ENCODE measurements at regions not wholly inside any gene's neighbourhood (a gene's known extent, or its start where the extent isn't known, plus 50 kb on each side); places are given as distances from the start of the nearest gene placed in this dataset.

- H3K4me1 ChIP-seq (ENCODE audit: low read length), result no peaks in the 10 kb centered on the region
- no peaks in the 10 kb centered on the region for H3K36me3 ChIP-seq (replicated peaks; ENCODE audit: insufficient read depth, low read length)
- no peaks in the 10 kb centered on the region for H3K79me2 ChIP-seq (ENCODE audit: low read length)
- no peaks in the 10 kb centered on the region for H4K20me1 ChIP-seq (ENCODE audit: insufficient read depth, low read length)
- no peaks in the 10 kb centered on the region for H3K9me3 ChIP-seq (replicated peaks; ENCODE audit: insufficient read depth, low read length)
- H3F3A ChIP-seq (ENCODE audit: insufficient read depth, low read length), result no peaks in the 10 kb centered on the region
- H3K27me3 ChIP-seq (replicated peaks; ENCODE audit: insufficient read depth, low read length), result peaks cover 58% of the 10 kb centered on the region
- H3K27ac ChIP-seq (ENCODE audit: low read length), result no peak overlapping the region
- no peak overlapping the region for H3K4me3 ChIP-seq (ENCODE audit: low read length)
- H3K4me2 ChIP-seq (ENCODE audit: low read depth, low read length), result no peak overlapping the region
- no peak for DNase-seq
- no peak overlapping the region for H2AFZ ChIP-seq (ENCODE audit: low read length)
- H3K9me2 ChIP-seq (replicated peaks; ENCODE audit: insufficient read depth, low read length), result no peaks in the 10 kb centered on the region
- no peak overlapping the region for H3K9ac ChIP-seq (ENCODE audit: low read length)
- TF ChIP-seq, protein P1, sequence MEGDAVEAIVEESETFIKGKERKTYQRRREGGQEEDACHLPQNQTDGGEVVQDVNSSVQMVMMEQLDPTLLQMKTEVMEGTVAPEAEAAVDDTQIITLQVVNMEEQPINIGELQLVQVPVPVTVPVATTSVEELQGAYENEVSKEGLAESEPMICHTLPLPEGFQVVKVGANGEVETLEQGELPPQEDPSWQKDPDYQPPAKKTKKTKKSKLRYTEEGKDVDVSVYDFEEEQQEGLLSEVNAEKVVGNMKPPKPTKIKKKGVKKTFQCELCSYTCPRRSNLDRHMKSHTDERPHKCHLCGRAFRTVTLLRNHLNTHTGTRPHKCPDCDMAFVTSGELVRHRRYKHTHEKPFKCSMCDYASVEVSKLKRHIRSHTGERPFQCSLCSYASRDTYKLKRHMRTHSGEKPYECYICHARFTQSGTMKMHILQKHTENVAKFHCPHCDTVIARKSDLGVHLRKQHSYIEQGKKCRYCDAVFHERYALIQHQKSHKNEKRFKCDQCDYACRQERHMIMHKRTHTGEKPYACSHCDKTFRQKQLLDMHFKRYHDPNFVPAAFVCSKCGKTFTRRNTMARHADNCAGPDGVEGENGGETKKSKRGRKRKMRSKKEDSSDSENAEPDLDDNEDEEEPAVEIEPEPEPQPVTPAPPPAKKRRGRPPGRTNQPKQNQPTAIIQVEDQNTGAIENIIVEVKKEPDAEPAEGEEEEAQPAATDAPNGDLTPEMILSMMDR (IDR thresholded peaks at IDR 0.05; ENCODE audit: low read length), result no peak
- TF ChIP-seq EZH2phosphoT487 (IDR thresholded peaks at IDR 0.05; ENCODE audit: low read length), result no peak
- TF ChIP-seq EZH2 (optimal IDR thresholded peaks at IDR 0.05; ENCODE audit: low read depth, low read length), result no peak
Observed at GRCh38 chr19:32164384-32164992, 180.9 kb upstream of the ZNF507 start.

DNA sequence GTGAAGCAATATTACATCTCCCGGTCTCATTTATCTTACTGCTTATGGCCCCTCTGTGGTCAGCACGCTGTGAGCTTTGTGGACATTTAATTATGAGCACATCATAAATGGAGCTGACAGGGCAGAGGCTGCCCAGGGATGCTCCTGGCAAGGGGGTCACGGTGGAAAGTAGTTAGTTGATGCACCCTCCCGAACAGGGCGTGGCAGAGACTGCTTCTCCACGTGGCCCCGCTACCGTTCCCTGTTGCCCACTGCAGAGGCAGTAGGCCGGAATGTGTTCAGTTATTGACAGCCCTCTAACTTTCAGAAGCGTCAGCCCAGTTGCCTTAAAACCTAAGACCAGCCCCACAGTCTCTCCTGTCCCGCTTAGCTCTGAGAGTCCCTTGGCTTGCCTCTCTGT is 180.3 kb upstream of the ZNF507 start:
- no peak overlapping the region for H3K4me3 ChIP-seq (ENCODE audit: low read length)
- no peaks in the 10 kb centered on the region for H3K9me3 ChIP-seq (replicated peaks; ENCODE audit: insufficient read depth, low read length)
- H3K9ac ChIP-seq (ENCODE audit: low read length), result no peak overlapping the region
- no peaks in the 10 kb centered on the region for H3F3A ChIP-seq (ENCODE audit: insufficient read depth, low read length)
- H3K27me3 ChIP-seq (replicated peaks; ENCODE audit: insufficient read depth, low read length), result peaks cover 57% of the 10 kb centered on the region
- H3K36me3 ChIP-seq (replicated peaks; ENCODE audit: insufficient read depth, low read length), result no peaks in the 10 kb centered on the region
- H3K9me2 ChIP-seq (replicated peaks; ENCODE audit: insufficient read depth, low read length), result no peaks in the 10 kb centered on the region
- no peaks in the 10 kb centered on the region for H3K79me2 ChIP-seq (ENCODE audit: low read length)
- TF ChIP-seq, protein P1 (IDR thresholded peaks at IDR 0.05; ENCODE audit: low read length), result no peak
- TF ChIP-seq EZH2 (optimal IDR thresholded peaks at IDR 0.05; ENCODE audit: low read depth, low read length) (no peak), EZH2phosphoT487 (IDR thresholded peaks at IDR 0.05; ENCODE audit: low read length) (no peak)
- no peak overlapping the region for H2AFZ ChIP-seq (ENCODE audit: low read length)
- no peak overlapping the region for H3K4me2 ChIP-seq (ENCODE audit: low read depth, low read length)
- DNase-seq, result no peak
- H3K27ac ChIP-seq (ENCODE audit: low read length), result no peak overlapping the region
- no peaks in the 10 kb centered on the region for H4K20me1 ChIP-seq (ENCODE audit: insufficient read depth, low read length)
- H3K4me1 ChIP-seq (ENCODE audit: low read length), result no peaks in the 10 kb centered on the region

DNA sequence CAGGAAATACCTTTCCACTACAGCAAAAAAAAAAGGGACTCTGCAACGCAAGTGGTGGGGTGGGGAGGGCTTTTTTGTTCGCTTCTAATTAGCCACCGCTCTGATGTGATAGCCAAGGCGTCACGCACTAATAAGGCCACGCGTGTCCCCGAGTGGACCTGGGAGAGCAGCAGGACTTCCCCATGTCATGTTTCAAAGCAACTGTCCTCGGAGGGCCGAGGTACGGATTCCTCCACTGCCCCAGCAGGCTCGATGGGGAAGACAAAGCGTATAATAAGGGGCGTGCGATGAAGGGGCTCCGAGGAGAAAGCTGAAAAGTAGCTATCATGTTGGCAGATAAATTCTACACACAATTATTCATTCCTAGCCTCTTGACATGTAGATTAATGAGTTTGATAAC is 179.7 kb upstream of the ZNF507 start:
- peaks cover 63% of the 10 kb centered on the region for H3K27me3 ChIP-seq (replicated peaks; ENCODE audit: insufficient read depth, low read length)
- no peak overlapping the region for H2AFZ ChIP-seq (ENCODE audit: low read length)
- no peaks in the 10 kb centered on the region for H3K9me3 ChIP-seq (replicated peaks; ENCODE audit: insufficient read depth, low read length)
- no peaks in the 10 kb centered on the region for H3K36me3 ChIP-seq (replicated peaks; ENCODE audit: insufficient read depth, low read length)
- no peaks in the 10 kb centered on the region for H4K20me1 ChIP-seq (ENCODE audit: insufficient read depth, low read length)
- H3K9ac ChIP-seq (ENCODE audit: low read length), result no peak overlapping the region
- no peaks in the 10 kb centered on the region for H3F3A ChIP-seq (ENCODE audit: insufficient read depth, low read length)
- H3K4me1 ChIP-seq (ENCODE audit: low read length), result no peaks in the 10 kb centered on the region
- no peaks in the 10 kb centered on the region for H3K79me2 ChIP-seq (ENCODE audit: low read length)
- no peak overlapping the region for H3K4me2 ChIP-seq (ENCODE audit: low read depth, low read length)
- H3K27ac ChIP-seq (ENCODE audit: low read length), result no peak overlapping the region
- no peaks in the 10 kb centered on the region for H3K9me2 ChIP-seq (replicated peaks; ENCODE audit: insufficient read depth, low read length)
- no peak for DNase-seq
- TF ChIP-seq EZH2phosphoT487 (IDR thresholded peaks at IDR 0.05; ENCODE audit: low read length), result no peak
- no peak for TF ChIP-seq EZH2 (optimal IDR thresholded peaks at IDR 0.05; ENCODE audit: low read depth, low read length)
- TF ChIP-seq, protein P1 (IDR thresholded peaks at IDR 0.05; ENCODE audit: low read length), result no peak
- no peak overlapping the region for H3K4me3 ChIP-seq (ENCODE audit: low read length)

All from MM.1S (cell line).